GM12891 (cell line): ENCODE measurements at regions not wholly inside any gene's neighbourhood (a gene's known extent, or its start where the extent isn't known, plus 50 kb on each side); places are given as distances from the start of the nearest gene placed in this dataset.

Source experiments
- DNase-seq: peaks from one replicate; pipeline ENCODE4 v3.0.0; 2011; ENCODE audit warnings: low spot score; ENCODE audit not compliant: insufficient read length
- FAIRE-seq: peaks from 2 replicates; lab custom pipeline; 2011; peaks lifted over from hg19 to GRCh38; lab: Jason Lieb, UNC
- PAX5 ChIP-seq: IDR thresholded peaks from 2 replicates; pipeline ENCODE4 v1.6.1; 2011; ENCODE audit warnings: low read length, moderate library complexity, mild to moderate bottlenecking; ENCODE audit not compliant: insufficient read depth, severe bottlenecking
- POLR2A ChIP-seq: IDR thresholded peaks from 2 replicates; pipeline ENCODE4 v1.6.1; 2011; ENCODE audit warnings: low read depth, low read length, control low read depth
- POLR2AphosphoS5 ChIP-seq: IDR thresholded peaks from 2 replicates; pipeline ENCODE4 v1.6.1; 2011; ENCODE audit warnings: low read depth, low read length, control low read depth
- POU2F2 ChIP-seq: IDR thresholded peaks from 2 replicates; pipeline ENCODE4 v1.6.1; 2011; ENCODE audit warnings: low read depth, mild to moderate bottlenecking, control low read depth, low read length, moderate library complexity
- SPI1 ChIP-seq: IDR thresholded peaks from 2 replicates; pipeline ENCODE4 v1.6.1; 2011; ENCODE audit warnings: low read depth, low read length, control low read depth
- TAF1 ChIP-seq: IDR thresholded peaks from 2 replicates; pipeline ENCODE4 v1.6.1; 2011; ENCODE audit warnings: low read depth, low read length, control low read depth

GRCh38 chr2:167490455-167490854 lies 602.2 kb downstream of the XIRP2 start:
- DNase-seq = no peak
- FAIRE-seq = no peak
- no peak for TF ChIP-seq POLR2A

- DNase-seq (no peak), FAIRE-seq (no peak)
- no peak for TF ChIP-seq SPI1
These were observed 601.0 kb downstream of the XIRP2 start for GRCh38 chr2:167489325-167489724.

GRCh38 chr2:167487728-167488127 lies 599.4 kb downstream of the XIRP2 start:
- FAIRE-seq = no peak
- no peak for DNase-seq
- TF ChIP-seq POU2F2 (no peak), POLR2A (no peak), PAX5 (no peak), SPI1 (no peak), POLR2AphosphoS5 (no peak), TAF1 (no peak)

- DNase-seq = no peak
- FAIRE-seq = no peak
These were observed 596.6 kb downstream of the XIRP2 start for GRCh38 chr2:167484875-167485274.

GRCh38 chr2:167480986-167481309 lies 592.7 kb downstream of the XIRP2 start:
- DNase-seq = no peak
- TF ChIP-seq POLR2AphosphoS5 (no peak), SPI1 (no peak), TAF1 (no peak), PAX5 (no peak), POLR2A (no peak), POU2F2 (no peak)
- FAIRE-seq = no peak

More at GRCh38 chr2:167484875-167485274, 596.6 kb downstream of the XIRP2 start:
- no peak for TF ChIP-seq POU2F2
- no peak for TF ChIP-seq POLR2AphosphoS5
- TF ChIP-seq PAX5 = no peak
- TF ChIP-seq POLR2A = no peak
- TF ChIP-seq TAF1 = no peak
- no peak for TF ChIP-seq SPI1

- DNase-seq = no peak
- no peak for FAIRE-seq
- TF ChIP-seq PAX5 = no peak
- no peak for TF ChIP-seq TAF1
- TF ChIP-seq POLR2AphosphoS5 = no peak
- TF ChIP-seq POLR2A = no peak
- no peak for TF ChIP-seq POU2F2
- no peak for TF ChIP-seq SPI1
These were observed 592.1 kb downstream of the XIRP2 start for GRCh38 chr2:167480232-167480985.

GRCh38 chr2:167478196-167478595 lies 589.9 kb downstream of the XIRP2 start:
- no peak for FAIRE-seq
- no peak for DNase-seq
- TF ChIP-seq PAX5 = no peak
- no peak for TF ChIP-seq TAF1
- TF ChIP-seq POLR2A = no peak
- TF ChIP-seq SPI1 = no peak
- TF ChIP-seq POLR2AphosphoS5 = no peak
- TF ChIP-seq POU2F2 = no peak

- FAIRE-seq (no peak), DNase-seq (no peak)
- TF ChIP-seq POLR2A (no peak), TAF1 (no peak)
These were observed 587.5 kb downstream of the XIRP2 start for GRCh38 chr2:167475791-167476190.

- TF ChIP-seq POLR2AphosphoS5 (no peak), SPI1 (no peak), TAF1 (no peak), POU2F2 (no peak), POLR2A (no peak), PAX5 (no peak)
- no peak for DNase-seq
- FAIRE-seq = no peak
These were observed 583.5 kb downstream of the XIRP2 start for GRCh38 chr2:167471734-167472133.

GRCh38 chr2:167471332-167471731 lies 583.1 kb downstream of the XIRP2 start:
- no peak for DNase-seq
- no peak for FAIRE-seq
- TF ChIP-seq POU2F2 = no peak
- no peak for TF ChIP-seq TAF1
- TF ChIP-seq POLR2A = no peak
- TF ChIP-seq PAX5 = no peak
- no peak for TF ChIP-seq SPI1
- no peak for TF ChIP-seq POLR2AphosphoS5
